NCI-H2227 (cell line): ENCODE measurements at regions not wholly inside any gene's neighbourhood (a gene's known extent, or its start where the extent isn't known, plus 50 kb on each side); places are given as distances from the start of the nearest gene placed in this dataset.

ENCODE experiments used
- DNase-seq: peaks from one replicate; lab custom pipeline; 2025; ENCODE audit not compliant: unreplicated experiment; lab: John Stamatoyannopoulos, UW

GRCh38 chr11:70605846-70606245 lies 207.5 kb downstream of the CTTN start:
- DNase-seq = no peak

GRCh38 chr11:70606248-70606950 lies 208.1 kb downstream of the CTTN start:
- no peak for DNase-seq

- no peak for DNase-seq
Observed at GRCh38 chr11:70606951-70607330, 208.6 kb downstream of the CTTN start.

- no peak for DNase-seq
Observed at GRCh38 chr11:70607561-70607960, 209.2 kb downstream of the CTTN start.

GRCh38 chr11:70608568-70609470 lies 210.5 kb downstream of the CTTN start:
- no peak for DNase-seq

- DNase-seq = no peak
Observed at GRCh38 chr11:70610566-70611565, 212.5 kb downstream of the CTTN start.

GRCh38 chr11:70611821-70612220 lies 213.5 kb downstream of the CTTN start:
- no peak for DNase-seq

GRCh38 chr11:70612459-70613141 lies 214.3 kb downstream of the CTTN start:
- DNase-seq = no peak

- no peak for DNase-seq
Observed at GRCh38 chr11:70614034-70614681, 215.8 kb downstream of the CTTN start.

- no peak for DNase-seq
Observed at GRCh38 chr11:70615036-70615875, 216.9 kb downstream of the CTTN start.

- no peak for DNase-seq
Observed at GRCh38 chr11:70616317-70616716, 218.0 kb downstream of the CTTN start.

- DNase-seq = no peak
Observed at GRCh38 chr11:70616938-70617654, 218.8 kb downstream of the CTTN start.

GRCh38 chr11:70618431-70619101 lies 220.2 kb downstream of the CTTN start:
- DNase-seq = no peak

- no peak for DNase-seq
Observed at GRCh38 chr11:70619591-70619990, 221.3 kb downstream of the CTTN start.

GRCh38 chr11:70620510-70621184 lies 222.3 kb downstream of the CTTN start:
- DNase-seq = no peak

- DNase-seq = no peak
Observed at GRCh38 chr11:70621241-70621640, 222.9 kb downstream of the CTTN start.

- no peak for DNase-seq
Observed at GRCh38 chr11:70622091-70622490, 223.8 kb downstream of the CTTN start.
